Uterus (tissue), 2 donors: ENCODE measurements at regions not wholly inside any gene's neighbourhood (a gene's known extent, or its start where the extent isn't known, plus 50 kb on each side); places are given as distances from the start of the nearest gene placed in this dataset.

Source experiments
- POLR2A ChIP-seq, 2 donors: fragments of 450-650 bp; IDR thresholded peaks; one replicate each; pipeline ENCODE4 v1.6.1; 2016; ENCODE audit warnings: antibody characterized with exemption in 2 of 2, mild to moderate bottlenecking in 1 of 2, moderate library complexity in 1 of 2
- TF ChIP-seq, protein P1 (sequence below), 4 experiments: fragments of 200-600 bp in 2 of 4; fragments of 450-650 bp in 2 of 4; sonication (generic) in 2 of 4; IDR thresholded peaks; one replicate each; pipeline ENCODE4 v1.5.1; 2016 to 2019; ENCODE audit warnings: antibody characterized with exemption in 4 of 4, mild to moderate bottlenecking in 2 of 4, moderate library complexity in 1 of 4

DNA sequence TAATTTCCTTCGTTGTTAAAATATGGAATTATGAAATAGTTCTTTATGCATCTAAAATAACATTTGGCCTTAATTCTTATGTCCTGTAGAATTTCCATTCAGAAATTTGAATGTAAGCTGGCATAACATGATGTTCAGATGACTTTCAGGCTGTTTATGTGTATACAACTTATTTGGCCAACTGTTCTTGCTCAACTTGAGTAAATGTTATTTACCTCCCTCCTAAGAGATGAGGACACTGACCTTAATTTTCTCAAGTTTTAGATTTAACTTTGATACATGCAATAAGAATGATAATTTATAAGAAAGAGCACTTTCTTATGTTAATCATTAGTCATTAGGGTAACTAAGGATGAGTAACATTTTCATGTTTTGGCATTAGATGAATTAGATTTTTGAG lies 365.4 kb downstream of the AEBP2 start:
- TF ChIP-seq, protein P1, sequence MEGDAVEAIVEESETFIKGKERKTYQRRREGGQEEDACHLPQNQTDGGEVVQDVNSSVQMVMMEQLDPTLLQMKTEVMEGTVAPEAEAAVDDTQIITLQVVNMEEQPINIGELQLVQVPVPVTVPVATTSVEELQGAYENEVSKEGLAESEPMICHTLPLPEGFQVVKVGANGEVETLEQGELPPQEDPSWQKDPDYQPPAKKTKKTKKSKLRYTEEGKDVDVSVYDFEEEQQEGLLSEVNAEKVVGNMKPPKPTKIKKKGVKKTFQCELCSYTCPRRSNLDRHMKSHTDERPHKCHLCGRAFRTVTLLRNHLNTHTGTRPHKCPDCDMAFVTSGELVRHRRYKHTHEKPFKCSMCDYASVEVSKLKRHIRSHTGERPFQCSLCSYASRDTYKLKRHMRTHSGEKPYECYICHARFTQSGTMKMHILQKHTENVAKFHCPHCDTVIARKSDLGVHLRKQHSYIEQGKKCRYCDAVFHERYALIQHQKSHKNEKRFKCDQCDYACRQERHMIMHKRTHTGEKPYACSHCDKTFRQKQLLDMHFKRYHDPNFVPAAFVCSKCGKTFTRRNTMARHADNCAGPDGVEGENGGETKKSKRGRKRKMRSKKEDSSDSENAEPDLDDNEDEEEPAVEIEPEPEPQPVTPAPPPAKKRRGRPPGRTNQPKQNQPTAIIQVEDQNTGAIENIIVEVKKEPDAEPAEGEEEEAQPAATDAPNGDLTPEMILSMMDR (IDR thresholded peaks at IDR 0.05), result no peak
- TF ChIP-seq POLR2A (IDR thresholded peaks at IDR 0.05), result no peak
